PC-9 (cell line): ENCODE measurements at regions not wholly inside any gene's neighbourhood (a gene's known extent, or its start where the extent isn't known, plus 50 kb on each side); places are given as distances from the start of the nearest gene placed in this dataset.

Source experiments
- BruUV-seq: library from RNA; stranded (reverse); fragments of 400-500 nt; replicated peaks from 2 replicates; lab custom pipeline; 2021; lab: Mats Ljungman, UMichigan
- CTCF ChIA-PET: fragments of 300-600 bp; sonication (Branson Sonifier 250); formaldehyde crosslinking; loops from one replicate; lab custom pipeline; 2022; ENCODE audit warnings: antibody characterized with exemption; lab: Charles Lee
- POLR2A ChIA-PET: fragments of 300-600 bp; sonication (Branson Sonifier 250); formaldehyde crosslinking; loops from one replicate; lab custom pipeline; 2022; ENCODE audit warnings: antibody characterized with exemption; ENCODE audit not compliant: unreplicated experiment; lab: Charles Lee
- DNase-seq, 2 experiments: peaks; one replicate each; pipeline versions ENCODE4 v3.0.0 to v3.0.0-alpha.2; 2015 to 2022; ENCODE audit warnings: mixed read lengths in 1 of 2
- H2AFZ ChIP-seq: fragments of 200-600 bp; sonication (generic); 2 replicates; pipeline ENCODE4 v1.8.1; 2017; ENCODE audit warnings: antibody characterized with exemption
- H3F3A ChIP-seq: fragments of 200-600 bp; sonication (generic); 2 replicates; pipeline ENCODE4 v1.8.1; 2017; ENCODE audit warnings: antibody characterized with exemption, mild to moderate bottlenecking, low read depth; ENCODE audit not compliant: insufficient read depth
- H3K27ac ChIP-seq: fragments of 200-600 bp; sonication (generic); 2 replicates; pipeline ENCODE4 v1.6.1; 2016; ENCODE audit warnings: mixed run types
- H3K27me3 ChIP-seq: fragments of 200-600 bp; sonication (generic); 2 replicates; pipeline ENCODE4 v1.6.1; 2016; ENCODE audit warnings: low read depth, mixed run types; ENCODE audit not compliant: insufficient read depth
- H3K36me3 ChIP-seq: fragments of 200-600 bp; sonication (generic); 2 replicates; pipeline ENCODE4 v1.6.1; 2016; ENCODE audit warnings: low read depth, mixed run types
- H3K4me1 ChIP-seq: fragments of 200-600 bp; sonication (generic); replicated peaks from 2 replicates; pipeline ENCODE4 v1.6.1; 2016; ENCODE audit warnings: mixed run types; ENCODE audit not compliant: insufficient read depth
- H3K4me2 ChIP-seq: fragments of 200-600 bp; sonication (generic); 2 replicates; pipeline ENCODE4 v1.6.1; 2017; ENCODE audit warnings: mixed run types
- H3K4me3 ChIP-seq: fragments of 200-600 bp; sonication (generic); 2 replicates; pipeline ENCODE4 v1.6.1; 2016; ENCODE audit warnings: mixed run types
- H3K79me2 ChIP-seq: fragments of 200-600 bp; sonication (generic); 2 replicates; pipeline ENCODE4 v1.6.1; 2017; ENCODE audit warnings: low read depth, mixed run types
- H3K9me2 ChIP-seq: fragments of 200-600 bp; sonication (generic); 2 replicates; pipeline ENCODE4 v1.8.1; 2017; ENCODE audit warnings: mild to moderate bottlenecking; ENCODE audit not compliant: insufficient read depth
- H3K9me3 ChIP-seq: fragments of 200-600 bp; sonication (generic); 2 replicates; pipeline ENCODE4 v1.8.1; 2016; ENCODE audit warnings: low read depth; ENCODE audit not compliant: insufficient read depth
- H4K20me1 ChIP-seq: fragments of 200-600 bp; sonication (generic); 2 replicates; pipeline ENCODE4 v1.8.1; 2017; ENCODE audit not compliant: insufficient read depth
- EZH2 ChIP-seq: fragments of 200-600 bp; sonication (generic); IDR thresholded peaks from 2 replicates; pipeline ENCODE4 v1.8.0; 2017; ENCODE audit warnings: antibody characterized with exemption, low read depth
- intact Hi-C: fragments of 100-400 bp; cut with micrococcal nuclease; formaldehyde crosslinking; loops from one replicate; pipeline ENCODE4 v1.10.0; 2022; ENCODE audit not compliant: unreplicated experiment
- TF ChIP-seq, protein P1 (sequence below): fragments of 200-600 bp; sonication (generic); conservative IDR thresholded peaks from 2 replicates; pipeline ENCODE4 v1.6.1; 2017; ENCODE audit warnings: mixed run types, antibody characterized with exemption, mild to moderate bottlenecking, moderate library complexity

DNA sequence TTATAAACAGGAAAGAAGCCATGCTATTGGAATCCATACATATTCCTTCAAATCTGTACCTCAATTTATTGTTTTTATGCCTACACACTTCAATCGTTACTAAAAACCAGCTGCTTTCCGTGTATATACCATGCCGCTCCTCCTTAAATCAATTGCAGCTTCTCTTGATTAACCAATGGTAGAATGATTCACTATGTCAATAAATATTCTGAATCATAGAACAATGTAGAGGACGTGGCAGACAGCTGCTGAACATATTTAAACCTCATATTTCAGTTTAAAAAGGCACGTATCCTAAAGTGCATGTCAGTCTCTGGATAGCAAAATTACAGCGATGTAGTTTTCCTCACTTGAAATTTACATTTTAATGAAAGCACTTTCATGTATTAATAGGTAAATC, 100.4 kb downstream of the MRPL39 start:
- Histone ChIP-seq H3K27me3 (no peaks in the 10 kb centered on the region), H3K4me2 (no peak overlapping the region), H3F3A (no peaks in the 10 kb centered on the region), H3K27ac (no peak overlapping the region), H3K36me3 (no peaks in the 10 kb centered on the region), H4K20me1 (no peaks in the 10 kb centered on the region), H3K4me1 (no peaks in the 10 kb centered on the region), H3K9me3 (no peaks in the 10 kb centered on the region), H2AFZ (no peak overlapping the region), H3K4me3 (no peak overlapping the region), H3K79me2 (no peaks in the 10 kb centered on the region), H3K9me2 (no peaks in the 10 kb centered on the region)
- TF ChIP-seq EZH2 = no peak
- TF ChIP-seq, protein P1, sequence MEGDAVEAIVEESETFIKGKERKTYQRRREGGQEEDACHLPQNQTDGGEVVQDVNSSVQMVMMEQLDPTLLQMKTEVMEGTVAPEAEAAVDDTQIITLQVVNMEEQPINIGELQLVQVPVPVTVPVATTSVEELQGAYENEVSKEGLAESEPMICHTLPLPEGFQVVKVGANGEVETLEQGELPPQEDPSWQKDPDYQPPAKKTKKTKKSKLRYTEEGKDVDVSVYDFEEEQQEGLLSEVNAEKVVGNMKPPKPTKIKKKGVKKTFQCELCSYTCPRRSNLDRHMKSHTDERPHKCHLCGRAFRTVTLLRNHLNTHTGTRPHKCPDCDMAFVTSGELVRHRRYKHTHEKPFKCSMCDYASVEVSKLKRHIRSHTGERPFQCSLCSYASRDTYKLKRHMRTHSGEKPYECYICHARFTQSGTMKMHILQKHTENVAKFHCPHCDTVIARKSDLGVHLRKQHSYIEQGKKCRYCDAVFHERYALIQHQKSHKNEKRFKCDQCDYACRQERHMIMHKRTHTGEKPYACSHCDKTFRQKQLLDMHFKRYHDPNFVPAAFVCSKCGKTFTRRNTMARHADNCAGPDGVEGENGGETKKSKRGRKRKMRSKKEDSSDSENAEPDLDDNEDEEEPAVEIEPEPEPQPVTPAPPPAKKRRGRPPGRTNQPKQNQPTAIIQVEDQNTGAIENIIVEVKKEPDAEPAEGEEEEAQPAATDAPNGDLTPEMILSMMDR = no peak
- BruUV-seq = no TSS peak
- CTCF ChIA-PET = no interaction called here
- DNase-seq = no peak
- intact Hi-C loops = no loop called here
- POLR2A ChIA-PET = no interaction called here

DNA sequence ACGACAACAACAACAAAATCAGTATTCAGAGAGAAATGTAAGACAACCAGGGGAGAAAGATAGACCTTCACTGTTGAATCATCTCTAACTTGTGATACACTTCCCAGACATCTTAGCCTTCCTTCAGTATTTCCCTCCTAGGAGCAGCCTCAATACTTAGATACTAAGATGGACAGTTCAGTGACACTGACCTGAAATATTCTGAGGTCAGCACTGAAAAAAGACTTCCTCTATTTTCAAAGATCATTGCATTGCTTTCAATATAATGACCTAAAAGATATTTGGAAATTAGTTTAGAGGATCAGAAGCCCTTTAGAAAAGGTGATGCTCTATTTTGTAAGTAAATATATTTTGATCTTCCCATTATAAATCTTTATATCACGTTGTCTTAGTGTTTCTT, 101.0 kb downstream of the MRPL39 start:
- H3K27me3 ChIP-seq = no peaks in the 10 kb centered on the region
- H3F3A ChIP-seq = no peaks in the 10 kb centered on the region
- no peaks in the 10 kb centered on the region for H3K4me1 ChIP-seq
- no peak for DNase-seq
- H3K9me2 ChIP-seq = no peaks in the 10 kb centered on the region
- no peak overlapping the region for H3K27ac ChIP-seq
- TF ChIP-seq EZH2 = no peak
- TF ChIP-seq, protein P1 = no peak
- no peaks in the 10 kb centered on the region for H4K20me1 ChIP-seq
- ChIA-PET CTCF (no interaction called here), POLR2A (no interaction called here)
- no peaks in the 10 kb centered on the region for H3K36me3 ChIP-seq
- intact Hi-C loops = no loop called here
- BruUV-seq = no TSS peak
- H3K4me3 ChIP-seq = no peak overlapping the region
- H3K4me2 ChIP-seq = no peak overlapping the region
- no peak overlapping the region for H2AFZ ChIP-seq
- no peaks in the 10 kb centered on the region for H3K9me3 ChIP-seq
- no peaks in the 10 kb centered on the region for H3K79me2 ChIP-seq

DNA sequence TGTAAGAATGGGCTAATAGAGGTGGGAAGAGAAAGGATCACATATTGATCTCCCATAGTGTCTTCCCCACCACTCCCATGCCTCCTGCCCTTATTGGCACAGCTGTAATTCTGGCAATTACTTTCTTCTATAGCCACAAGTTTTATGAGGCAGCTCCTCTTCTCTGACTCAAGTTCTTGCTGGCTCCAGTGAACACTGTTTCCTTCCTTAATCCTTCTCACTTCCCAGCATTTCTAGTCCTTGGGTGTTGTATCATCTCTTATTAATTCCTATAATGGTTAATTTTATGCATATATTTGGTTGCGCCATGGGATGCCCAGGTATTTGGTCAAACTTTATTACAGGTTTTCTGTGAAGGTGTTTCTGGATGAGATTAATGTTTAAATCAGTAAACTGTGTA, 103.3 kb downstream of the MRPL39 start:
- no peaks in the 10 kb centered on the region for H3K27me3 ChIP-seq
- ChIA-PET CTCF (no interaction called here), POLR2A (no interaction called here)
- no peaks in the 10 kb centered on the region for H3K4me1 ChIP-seq
- no peak overlapping the region for H3K4me3 ChIP-seq
- BruUV-seq = no TSS peak
- no peaks in the 10 kb centered on the region for H3K79me2 ChIP-seq
- no peak overlapping the region for H3K4me2 ChIP-seq
- DNase-seq = no peak
- no peaks in the 10 kb centered on the region for H3K9me2 ChIP-seq
- H3K27ac ChIP-seq = no peak overlapping the region
- no peaks in the 10 kb centered on the region for H4K20me1 ChIP-seq
- no peaks in the 10 kb centered on the region for H3K9me3 ChIP-seq
- TF ChIP-seq, protein P1 = no peak
- no peak for TF ChIP-seq EZH2
- H3F3A ChIP-seq = no peaks in the 10 kb centered on the region
- no peak overlapping the region for H2AFZ ChIP-seq
- intact Hi-C loops = no loop called here
- H3K36me3 ChIP-seq = no peaks in the 10 kb centered on the region
